ENCODE measurements at regions not wholly inside any gene's neighbourhood (a gene's known extent, or its start where the extent isn't known, plus 50 kb on each side); places are given as distances from the start of the nearest gene placed in this dataset.

GRCh38 chr2:219777388-219777787 lies 150.0 kb downstream of the SLC4A3 start:
- H3K9ac ChIP-seq (ENCODE audit: low read depth, low read length): no peak overlapping the region
- H3K36me3 ChIP-seq (ENCODE audit: insufficient read depth, low read length): no peaks in the 10 kb centered on the region
- peaks cover 9% of the 10 kb centered on the region for H3K27me3 ChIP-seq (ENCODE audit: control insufficient read depth, insufficient read depth, low read length)
- no peak overlapping the region for H3K4me2 ChIP-seq (ENCODE audit: low read length)
- H3K4me1 ChIP-seq (ENCODE audit: control insufficient read depth, insufficient read depth, low read length): no peaks in the 10 kb centered on the region
- H3K9me3 ChIP-seq (replicated peaks; ENCODE audit: low read length): no peaks in the 10 kb centered on the region
- no peak overlapping the region for H3K4me3 ChIP-seq (ENCODE audit: low read length)

DNA sequence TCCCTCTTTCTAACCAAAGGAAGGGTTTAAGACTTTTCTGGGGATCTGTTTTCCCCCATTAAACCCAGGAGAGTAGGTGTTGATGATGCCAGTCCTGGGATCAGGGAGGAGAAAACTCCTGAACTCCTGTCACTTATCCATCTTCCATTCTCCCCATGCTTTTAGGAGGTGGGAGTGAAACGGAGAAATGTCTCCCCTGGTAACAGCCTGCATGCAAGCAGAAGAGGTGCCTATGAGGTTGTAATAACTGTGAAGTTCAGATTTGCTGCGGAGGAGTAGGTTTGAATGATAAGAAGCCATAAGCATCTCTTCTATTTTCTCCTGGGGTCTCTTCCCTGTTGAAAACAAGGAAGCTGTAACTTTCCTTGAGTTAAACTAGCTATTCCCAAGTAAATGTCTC lies 150.8 kb downstream of the SLC4A3 start:
- H3K4me1 ChIP-seq (ENCODE audit: control insufficient read depth, insufficient read depth, low read length): no peaks in the 10 kb centered on the region
- H3K27me3 ChIP-seq (ENCODE audit: control insufficient read depth, insufficient read depth, low read length): peaks cover 9% of the 10 kb centered on the region
- no peaks in the 10 kb centered on the region for H3K9me3 ChIP-seq (replicated peaks; ENCODE audit: low read length)
- H3K4me2 ChIP-seq (ENCODE audit: low read length): no peak overlapping the region
- no peak overlapping the region for H3K4me3 ChIP-seq (ENCODE audit: low read length)
- H3K9ac ChIP-seq (ENCODE audit: low read depth, low read length): no peak overlapping the region
- H3K36me3 ChIP-seq (ENCODE audit: insufficient read depth, low read length): no peaks in the 10 kb centered on the region

- Histone ChIP-seq H3K4me2 (ENCODE audit: low read length) (no peak overlapping the region), H3K27me3 (ENCODE audit: control insufficient read depth, insufficient read depth, low read length) (peaks cover 9% of the 10 kb centered on the region), H3K4me3 (ENCODE audit: low read length) (no peak overlapping the region), H3K9ac (ENCODE audit: low read depth, low read length) (no peak overlapping the region), H3K4me1 (ENCODE audit: control insufficient read depth, insufficient read depth, low read length) (no peaks in the 10 kb centered on the region), H3K36me3 (ENCODE audit: insufficient read depth, low read length) (no peaks in the 10 kb centered on the region), H3K9me3 (replicated peaks; ENCODE audit: low read length) (no peaks in the 10 kb centered on the region)
Measured at GRCh38 chr2:219782737-219783348, 155.4 kb downstream of the SLC4A3 start.

GRCh38 chr2:219783359-219783975 lies 156.0 kb downstream of the SLC4A3 start:
- H3K27me3 ChIP-seq (ENCODE audit: control insufficient read depth, insufficient read depth, low read length): peaks cover 4% of the 10 kb centered on the region
- no peaks in the 10 kb centered on the region for H3K9me3 ChIP-seq (replicated peaks; ENCODE audit: low read length)
- H3K9ac ChIP-seq (ENCODE audit: low read depth, low read length): no peak overlapping the region
- H3K4me3 ChIP-seq (ENCODE audit: low read length): no peak overlapping the region
- H3K4me1 ChIP-seq (ENCODE audit: control insufficient read depth, insufficient read depth, low read length): no peaks in the 10 kb centered on the region
- H3K36me3 ChIP-seq (ENCODE audit: insufficient read depth, low read length): no peaks in the 10 kb centered on the region
- no peak overlapping the region for H3K4me2 ChIP-seq (ENCODE audit: low read length)

GRCh38 chr2:219784178-219784577 lies 156.7 kb downstream of the SLC4A3 start:
- Histone ChIP-seq H3K36me3 (ENCODE audit: insufficient read depth, low read length) (no peaks in the 10 kb centered on the region), H3K27me3 (ENCODE audit: control insufficient read depth, insufficient read depth, low read length) (peaks cover 3% of the 10 kb centered on the region), H3K4me2 (ENCODE audit: low read length) (no peak overlapping the region), H3K9me3 (replicated peaks; ENCODE audit: low read length) (no peaks in the 10 kb centered on the region), H3K4me3 (ENCODE audit: low read length) (no peak overlapping the region), H3K4me1 (ENCODE audit: control insufficient read depth, insufficient read depth, low read length) (no peaks in the 10 kb centered on the region), H3K9ac (ENCODE audit: low read depth, low read length) (no peak overlapping the region)

- no peaks in the 10 kb centered on the region for H3K27me3 ChIP-seq (ENCODE audit: control insufficient read depth, insufficient read depth, low read length)
- H3K9me3 ChIP-seq (replicated peaks; ENCODE audit: low read length): no peaks in the 10 kb centered on the region
- no peak overlapping the region for H3K9ac ChIP-seq (ENCODE audit: low read depth, low read length)
- H3K4me2 ChIP-seq (ENCODE audit: low read length): no peak overlapping the region
- H3K4me1 ChIP-seq (ENCODE audit: control insufficient read depth, insufficient read depth, low read length): no peaks in the 10 kb centered on the region
- no peak overlapping the region for H3K4me3 ChIP-seq (ENCODE audit: low read length)
- H3K36me3 ChIP-seq (ENCODE audit: insufficient read depth, low read length): no peaks in the 10 kb centered on the region
Measured at GRCh38 chr2:219789476-219789875, 162.0 kb downstream of the SLC4A3 start.

DNA sequence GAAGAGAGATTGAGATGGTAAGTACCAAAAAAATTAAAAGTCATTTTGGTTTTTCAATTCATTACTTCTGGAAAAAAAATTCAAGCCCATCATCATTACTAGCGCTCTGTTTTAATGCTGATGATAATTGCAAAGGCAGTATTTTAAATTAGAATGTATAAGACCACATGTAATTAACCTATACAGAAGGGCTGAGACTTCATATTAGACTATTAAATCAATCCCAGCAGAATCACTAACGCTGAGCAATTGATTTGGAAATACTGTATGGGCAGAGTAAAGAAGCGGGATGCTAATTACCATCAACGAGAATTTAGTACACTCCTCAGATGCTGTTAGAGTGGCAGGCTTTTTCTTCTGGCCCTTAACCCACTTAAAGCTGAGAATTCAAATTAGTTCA lies 165.0 kb downstream of the SLC4A3 start:
- Histone ChIP-seq H3K4me2 (ENCODE audit: low read length) (no peak overlapping the region), H3K27me3 (ENCODE audit: control insufficient read depth, insufficient read depth, low read length) (peaks cover 4% of the 10 kb centered on the region), H3K9me3 (replicated peaks; ENCODE audit: low read length) (no peaks in the 10 kb centered on the region), H3K4me3 (ENCODE audit: low read length) (no peak overlapping the region), H3K4me1 (ENCODE audit: control insufficient read depth, insufficient read depth, low read length) (no peaks in the 10 kb centered on the region), H3K36me3 (ENCODE audit: insufficient read depth, low read length) (no peaks in the 10 kb centered on the region), H3K9ac (ENCODE audit: low read depth, low read length) (no peak overlapping the region)

DNA sequence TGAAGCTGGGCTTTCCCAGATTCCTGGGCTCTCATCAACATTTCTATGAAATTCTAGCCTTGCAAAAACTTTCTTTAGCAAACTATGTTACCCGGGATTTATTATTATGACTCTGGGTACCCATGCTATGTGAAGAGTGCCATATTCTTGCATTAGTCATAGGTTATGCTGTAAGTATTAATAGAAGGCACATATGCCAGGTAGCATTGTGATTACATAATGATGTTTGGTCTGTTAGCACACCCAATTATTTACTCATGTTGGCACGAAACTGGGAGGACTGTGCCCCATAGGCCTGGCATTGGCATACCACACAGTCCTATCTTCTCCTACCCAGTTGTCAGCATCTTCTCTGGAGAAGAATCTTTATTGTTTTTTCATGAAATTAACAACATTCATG lies 171.0 kb downstream of the SLC4A3 start:
- Histone ChIP-seq H3K4me3 (ENCODE audit: low read length) (no peak overlapping the region), H3K36me3 (ENCODE audit: insufficient read depth, low read length) (no peaks in the 10 kb centered on the region), H3K27me3 (ENCODE audit: control insufficient read depth, insufficient read depth, low read length) (peaks cover 4% of the 10 kb centered on the region), H3K9ac (ENCODE audit: low read depth, low read length) (no peak overlapping the region), H3K9me3 (replicated peaks; ENCODE audit: low read length) (no peaks in the 10 kb centered on the region), H3K4me1 (ENCODE audit: control insufficient read depth, insufficient read depth, low read length) (no peaks in the 10 kb centered on the region), H3K4me2 (ENCODE audit: low read length) (no peak overlapping the region)

DNA sequence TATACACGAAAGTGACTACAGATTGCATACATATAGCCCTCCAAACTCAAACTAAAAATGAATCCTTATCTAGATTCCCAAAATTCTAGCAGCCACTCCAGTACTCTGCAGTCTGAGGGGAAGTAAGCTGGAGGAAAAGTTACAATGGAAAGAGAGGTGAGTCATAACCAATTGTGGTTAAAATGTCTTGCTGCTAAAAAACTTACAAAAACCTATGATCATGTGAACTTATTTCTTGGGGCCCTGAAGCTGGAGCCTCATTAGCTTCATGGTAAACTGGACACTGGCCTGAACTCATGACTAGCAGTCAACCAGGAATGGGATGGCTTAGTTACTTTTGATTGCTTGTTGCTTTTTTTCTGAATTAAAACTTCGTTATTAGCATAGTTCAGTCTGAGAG lies 175.9 kb downstream of the SLC4A3 start:
- H3K27me3 ChIP-seq (ENCODE audit: control insufficient read depth, insufficient read depth, low read length): no peaks in the 10 kb centered on the region
- H3K9me3 ChIP-seq (replicated peaks; ENCODE audit: low read length): no peaks in the 10 kb centered on the region
- H3K36me3 ChIP-seq (ENCODE audit: insufficient read depth, low read length): no peaks in the 10 kb centered on the region
- no peak overlapping the region for H3K9ac ChIP-seq (ENCODE audit: low read depth, low read length)
- H3K4me1 ChIP-seq (ENCODE audit: control insufficient read depth, insufficient read depth, low read length): no peaks in the 10 kb centered on the region
- H3K4me2 ChIP-seq (ENCODE audit: low read length): no peak overlapping the region
- no peak overlapping the region for H3K4me3 ChIP-seq (ENCODE audit: low read length)

GRCh38 chr2:219810895-219811294 lies 183.5 kb downstream of the SLC4A3 start:
- Histone ChIP-seq H3K9me3 (replicated peaks; ENCODE audit: low read length) (no peaks in the 10 kb centered on the region), H3K4me1 (ENCODE audit: control insufficient read depth, insufficient read depth, low read length) (no peaks in the 10 kb centered on the region), H3K36me3 (ENCODE audit: insufficient read depth, low read length) (no peaks in the 10 kb centered on the region), H3K4me2 (ENCODE audit: low read length) (no peak overlapping the region), H3K4me3 (ENCODE audit: low read length) (no peak overlapping the region), H3K9ac (ENCODE audit: low read depth, low read length) (no peak overlapping the region), H3K27me3 (ENCODE audit: control insufficient read depth, insufficient read depth, low read length) (no peaks in the 10 kb centered on the region)

DNA sequence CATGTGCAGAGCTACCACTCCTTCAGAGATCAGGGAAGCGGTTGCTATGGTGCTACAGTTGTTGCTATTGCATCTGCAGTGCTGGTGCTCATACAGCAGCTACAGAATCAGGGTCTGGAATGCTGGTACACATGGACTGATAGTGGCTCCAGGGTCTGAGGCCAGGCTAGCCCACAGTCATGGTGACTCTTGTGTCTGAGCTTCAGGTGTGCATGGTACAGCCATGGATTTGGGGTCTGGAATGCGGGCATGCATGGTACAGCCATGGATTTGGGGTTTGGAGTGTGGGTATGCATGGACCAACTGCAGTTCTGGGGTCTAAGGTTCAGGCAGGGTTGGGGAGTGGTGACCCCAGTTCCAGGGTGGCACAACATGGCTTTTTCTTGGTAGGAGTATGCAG lies 185.2 kb downstream of the SLC4A3 start:
- H3K4me2 ChIP-seq (ENCODE audit: low read length): no peak overlapping the region
- no peaks in the 10 kb centered on the region for H3K36me3 ChIP-seq (ENCODE audit: insufficient read depth, low read length)
- H3K9me3 ChIP-seq (replicated peaks; ENCODE audit: low read length): no peaks in the 10 kb centered on the region
- H3K27me3 ChIP-seq (ENCODE audit: control insufficient read depth, insufficient read depth, low read length): no peaks in the 10 kb centered on the region
- H3K4me3 ChIP-seq (ENCODE audit: low read length): no peak overlapping the region
- H3K9ac ChIP-seq (ENCODE audit: low read depth, low read length): no peak overlapping the region
- H3K4me1 ChIP-seq (ENCODE audit: control insufficient read depth, insufficient read depth, low read length): no peaks in the 10 kb centered on the region

- H3K27me3 ChIP-seq (ENCODE audit: control insufficient read depth, insufficient read depth, low read length): no peaks in the 10 kb centered on the region
- no peak overlapping the region for H3K4me2 ChIP-seq (ENCODE audit: low read length)
- H3K9me3 ChIP-seq (replicated peaks; ENCODE audit: low read length): no peaks in the 10 kb centered on the region
- no peak overlapping the region for H3K9ac ChIP-seq (ENCODE audit: low read depth, low read length)
- H3K4me1 ChIP-seq (ENCODE audit: control insufficient read depth, insufficient read depth, low read length): no peaks in the 10 kb centered on the region
- H3K4me3 ChIP-seq (ENCODE audit: low read length): no peak overlapping the region
- no peaks in the 10 kb centered on the region for H3K36me3 ChIP-seq (ENCODE audit: insufficient read depth, low read length)
Measured at GRCh38 chr2:219820767-219821166, 193.3 kb downstream of the SLC4A3 start.
